ENCODE measurements at regions not wholly inside any gene's neighbourhood (a gene's known extent, or its start where the extent isn't known, plus 50 kb on each side); places are given as distances from the start of the nearest gene placed in this dataset.

DNA sequence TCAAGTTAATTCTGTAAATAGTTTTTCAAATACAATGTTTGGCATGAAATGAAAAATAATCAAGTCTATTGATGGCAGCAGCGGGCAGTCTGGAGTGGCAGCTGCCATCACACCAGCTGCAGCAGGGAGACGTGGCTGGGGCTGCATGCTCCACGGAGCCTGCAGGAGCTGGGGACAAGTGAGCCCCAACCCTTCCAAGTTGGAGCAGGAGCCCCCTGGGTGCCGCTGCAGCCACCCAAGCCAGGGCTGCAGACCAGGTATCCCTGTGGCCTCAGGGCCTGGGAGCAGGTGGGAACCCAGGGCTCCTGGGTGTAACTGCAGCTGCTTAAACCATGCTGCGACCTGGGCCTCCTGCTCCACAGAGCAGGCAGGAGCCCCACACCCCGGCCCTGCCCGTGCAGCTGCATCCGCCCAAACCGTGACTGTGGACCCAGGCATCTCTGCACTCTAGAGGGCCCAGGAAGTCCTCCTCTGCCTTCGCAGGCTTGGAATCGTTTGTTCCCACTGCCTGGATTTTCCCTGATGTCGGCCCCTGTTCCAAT, 257.4 kb downstream of the PLOD2 start:
- H2AFZ ChIP-seq (ENCODE audit: low read length): no peak overlapping the region
- H4K5ac ChIP-seq (ENCODE audit: insufficient read length, low read depth, low read length): no peak overlapping the region
- H4K8ac ChIP-seq (replicated peaks; ENCODE audit: insufficient read length, low read depth, low read length): no peak overlapping the region
- no peaks in the 10 kb centered on the region for H4K20me1 ChIP-seq (ENCODE audit: control insufficient read depth, insufficient read depth, insufficient read length)
- H3K56ac ChIP-seq (ENCODE audit: insufficient read length, low read depth, low read length): no peak overlapping the region
- H3K4me2 ChIP-seq (ENCODE audit: insufficient read depth, insufficient read length, low read length): no peak overlapping the region
- H3K9me3 Mint-ChIP-seq: no peaks in the 10 kb centered on the region; a peak in 1 of 5 replicates
- TF ChIP-seq, protein P1, sequence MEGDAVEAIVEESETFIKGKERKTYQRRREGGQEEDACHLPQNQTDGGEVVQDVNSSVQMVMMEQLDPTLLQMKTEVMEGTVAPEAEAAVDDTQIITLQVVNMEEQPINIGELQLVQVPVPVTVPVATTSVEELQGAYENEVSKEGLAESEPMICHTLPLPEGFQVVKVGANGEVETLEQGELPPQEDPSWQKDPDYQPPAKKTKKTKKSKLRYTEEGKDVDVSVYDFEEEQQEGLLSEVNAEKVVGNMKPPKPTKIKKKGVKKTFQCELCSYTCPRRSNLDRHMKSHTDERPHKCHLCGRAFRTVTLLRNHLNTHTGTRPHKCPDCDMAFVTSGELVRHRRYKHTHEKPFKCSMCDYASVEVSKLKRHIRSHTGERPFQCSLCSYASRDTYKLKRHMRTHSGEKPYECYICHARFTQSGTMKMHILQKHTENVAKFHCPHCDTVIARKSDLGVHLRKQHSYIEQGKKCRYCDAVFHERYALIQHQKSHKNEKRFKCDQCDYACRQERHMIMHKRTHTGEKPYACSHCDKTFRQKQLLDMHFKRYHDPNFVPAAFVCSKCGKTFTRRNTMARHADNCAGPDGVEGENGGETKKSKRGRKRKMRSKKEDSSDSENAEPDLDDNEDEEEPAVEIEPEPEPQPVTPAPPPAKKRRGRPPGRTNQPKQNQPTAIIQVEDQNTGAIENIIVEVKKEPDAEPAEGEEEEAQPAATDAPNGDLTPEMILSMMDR (conservative IDR thresholded peaks at IDR 0.05): no peak
- no peaks in the 10 kb centered on the region for H3K27me3 Mint-ChIP-seq (ENCODE audit: low read depth)
- no peak overlapping the region for H3T11ph ChIP-seq (ENCODE audit: low read length)
- no peaks in the 10 kb centered on the region for H3K79me2 ChIP-seq (ENCODE audit: insufficient read depth, low read length)
- H2BK15ac ChIP-seq (ENCODE audit: low read depth, low read length): no peak overlapping the region
- H3K4me1 ChIP-seq (ENCODE audit: insufficient read depth, low read length): peaks cover 3% of the 10 kb centered on the region; the same call in 1 of the 2 replicates
- no peaks in the 10 kb centered on the region for H3K27me3 ChIP-seq (ENCODE audit: insufficient read depth, low read length)
- H3K27ac ChIP-seq (ENCODE audit: insufficient read length, low read depth, low read length): no peak overlapping the region
- no peak overlapping the region for H4K91ac ChIP-seq (ENCODE audit: insufficient read length, low read depth, low read length)
- H2BK12ac ChIP-seq (ENCODE audit: insufficient read length, low read depth, low read length): no peak overlapping the region
- H3K4me1 Mint-ChIP-seq: peaks cover 14 to 16% of the 10 kb centered on the region in 2 experiments
- no peak overlapping the region for H2AK5ac ChIP-seq (ENCODE audit: insufficient read length, low read length)
- no peaks in the 10 kb centered on the region for H3K9me3 ChIP-seq (ENCODE audit: control insufficient read depth, low read depth, low read length)
- no peak overlapping the region for H2BK20ac ChIP-seq (ENCODE audit: low read depth, low read length, poor library complexity, severe bottlenecking)
- no peak overlapping the region for H3K27ac Mint-ChIP-seq
- H3K23me2 ChIP-seq (ENCODE audit: insufficient read length, low read depth, low read length, poor library complexity, severe bottlenecking): no peaks in the 10 kb centered on the region
- no peak overlapping the region for H3K4me3 Mint-ChIP-seq
- WGBS (ENCODE audit: extremely low coverage, insufficient read length, low lambda C conversion rate): no CpG with 5 or more reads among the region's 12 CpGs
- no peak for DNase-seq
- H3K9ac ChIP-seq (ENCODE audit: extremely low read depth, insufficient read length, low read length): no peak overlapping the region
- H3K14ac ChIP-seq (ENCODE audit: insufficient read depth, low read length): no peak overlapping the region
- H3K18ac ChIP-seq (ENCODE audit: insufficient read length, low read depth, low read length): no peak overlapping the region
- H3K23ac ChIP-seq (ENCODE audit: insufficient read length, low read depth, low read length): no peak overlapping the region
- H2BK5ac ChIP-seq (ENCODE audit: insufficient read length, low read length): no peak overlapping the region
- H2BK120ac ChIP-seq (ENCODE audit: low read depth, low read length, poor library complexity, severe bottlenecking): no peak overlapping the region
- H3K36me3 Mint-ChIP-seq (ENCODE audit: insufficient read depth in 1 of 3, low read depth in 3 of 3): no peaks in the 10 kb centered on the region
- H3K79me1 ChIP-seq (ENCODE audit: insufficient read depth, low read depth, low read length, poor library complexity, severe bottlenecking): no peaks in the 10 kb centered on the region
- H3K4ac ChIP-seq (ENCODE audit: low read depth, low read length): no peak overlapping the region

Measured in H9 (cell line).